Choroid plexus epithelial cell (primary cell): ENCODE measurements at regions not wholly inside any gene's neighbourhood (a gene's known extent, or its start where the extent isn't known, plus 50 kb on each side); places are given as distances from the start of the nearest gene placed in this dataset.

Experiments
- DNase-seq: peaks from one replicate; pipeline ENCODE4 v3.0.0-alpha.2; 2010; ENCODE audit warnings: low read depth
- H3K4me3 ChIP-seq: 2 replicates; pipeline ENCODE4 v1.5.1; 2011; ENCODE audit warnings: low read depth, mild to moderate bottlenecking, control low read depth, low read length, moderate library complexity
- TF ChIP-seq, protein P1 (sequence below): conservative IDR thresholded peaks from 2 replicates; pipeline ENCODE4 v1.5.1; 2011; ENCODE audit warnings: low read depth, mild to moderate bottlenecking, control low read depth, inconsistent platforms, low read length, moderate library complexity

DNA sequence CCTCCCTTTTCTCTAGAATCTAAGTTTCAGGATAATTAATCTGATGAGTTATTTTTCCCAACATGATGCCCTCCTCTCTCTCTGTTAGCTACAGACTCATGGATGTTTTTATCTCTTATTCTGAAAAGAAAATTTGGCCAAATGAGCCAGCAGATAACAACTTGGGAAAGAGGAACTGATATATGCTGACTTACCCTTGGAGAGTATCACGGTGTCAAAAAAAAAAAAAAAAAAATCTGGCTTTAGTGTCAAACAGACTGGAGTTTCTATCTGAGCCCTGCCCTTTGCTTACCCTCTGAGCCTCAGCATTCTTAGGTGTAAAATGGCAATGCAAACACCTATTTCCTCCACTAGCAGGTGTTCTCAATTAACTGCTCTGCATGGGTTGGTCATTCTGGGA is 190.4 kb downstream of the AHR start:
- no peak for DNase-seq
- TF ChIP-seq, protein P1, sequence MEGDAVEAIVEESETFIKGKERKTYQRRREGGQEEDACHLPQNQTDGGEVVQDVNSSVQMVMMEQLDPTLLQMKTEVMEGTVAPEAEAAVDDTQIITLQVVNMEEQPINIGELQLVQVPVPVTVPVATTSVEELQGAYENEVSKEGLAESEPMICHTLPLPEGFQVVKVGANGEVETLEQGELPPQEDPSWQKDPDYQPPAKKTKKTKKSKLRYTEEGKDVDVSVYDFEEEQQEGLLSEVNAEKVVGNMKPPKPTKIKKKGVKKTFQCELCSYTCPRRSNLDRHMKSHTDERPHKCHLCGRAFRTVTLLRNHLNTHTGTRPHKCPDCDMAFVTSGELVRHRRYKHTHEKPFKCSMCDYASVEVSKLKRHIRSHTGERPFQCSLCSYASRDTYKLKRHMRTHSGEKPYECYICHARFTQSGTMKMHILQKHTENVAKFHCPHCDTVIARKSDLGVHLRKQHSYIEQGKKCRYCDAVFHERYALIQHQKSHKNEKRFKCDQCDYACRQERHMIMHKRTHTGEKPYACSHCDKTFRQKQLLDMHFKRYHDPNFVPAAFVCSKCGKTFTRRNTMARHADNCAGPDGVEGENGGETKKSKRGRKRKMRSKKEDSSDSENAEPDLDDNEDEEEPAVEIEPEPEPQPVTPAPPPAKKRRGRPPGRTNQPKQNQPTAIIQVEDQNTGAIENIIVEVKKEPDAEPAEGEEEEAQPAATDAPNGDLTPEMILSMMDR: no peak
- no peak overlapping the region for H3K4me3 ChIP-seq

DNA sequence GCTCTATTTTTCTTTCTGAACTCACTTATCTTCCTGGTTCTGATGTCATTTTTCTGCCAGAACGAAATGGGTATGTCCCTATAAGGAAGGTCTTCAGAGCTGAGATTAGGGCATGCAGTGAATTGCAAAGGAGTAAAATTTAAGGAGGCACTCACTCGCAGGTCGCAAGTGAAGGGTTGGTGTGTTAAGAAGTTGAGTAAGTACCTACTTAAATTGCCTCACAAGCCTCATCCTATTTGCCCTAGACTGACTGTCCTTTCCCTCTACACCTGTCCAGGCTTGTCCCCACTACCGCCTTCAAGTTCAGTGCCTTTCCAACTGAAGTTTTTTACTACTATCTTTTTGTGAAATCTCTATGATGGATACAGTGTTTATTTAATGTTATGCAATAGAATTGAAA is 191.5 kb downstream of the AHR start:
- no peak for DNase-seq
- TF ChIP-seq, protein P1: no peak
- no peak overlapping the region for H3K4me3 ChIP-seq

DNA sequence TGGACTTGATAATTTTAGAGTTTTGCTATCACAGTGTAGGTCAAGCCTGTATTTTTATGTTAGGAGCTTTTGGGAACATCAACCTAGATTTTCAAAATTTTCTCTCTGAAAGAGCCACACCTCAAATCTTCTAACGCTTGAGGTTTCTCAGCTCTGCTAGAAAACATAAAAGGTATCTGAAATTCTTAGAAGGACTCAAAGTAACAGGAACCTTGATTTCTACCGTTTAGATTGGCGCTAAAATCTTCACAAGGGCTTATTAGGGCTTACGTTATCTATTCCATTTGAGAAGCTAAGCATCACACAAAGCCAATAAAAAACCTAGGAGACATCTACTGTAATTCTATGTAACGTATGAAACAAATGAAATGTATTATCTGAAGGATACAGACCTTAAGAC is 192.4 kb downstream of the AHR start:
- no peak for DNase-seq
- no peak overlapping the region for H3K4me3 ChIP-seq

DNA sequence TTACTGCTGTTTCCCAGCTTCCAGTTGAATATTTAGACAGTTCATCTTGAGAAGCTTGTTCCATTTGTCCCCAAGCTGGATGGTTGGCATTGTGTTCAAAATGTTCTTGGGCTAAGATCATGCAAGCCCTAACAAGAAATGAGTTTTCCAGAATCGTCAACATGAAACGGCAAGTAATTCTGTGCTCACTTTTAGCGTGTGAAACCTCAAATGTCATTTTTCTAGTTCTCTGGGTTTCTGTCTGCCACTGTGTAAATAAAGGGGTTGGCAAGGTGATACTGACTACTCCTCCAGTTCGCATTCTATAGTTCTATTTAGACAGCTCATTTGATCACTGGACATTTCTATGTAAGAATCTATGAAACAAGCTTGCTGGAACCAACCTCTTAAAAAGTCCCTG is 194.0 kb downstream of the AHR start:
- no peak for DNase-seq
- H3K4me3 ChIP-seq: no peak overlapping the region
- TF ChIP-seq, protein P1: no peak

More for the DNA sequence above, 192.4 kb downstream of the AHR start:
- TF ChIP-seq, protein P1: no peak

DNA sequence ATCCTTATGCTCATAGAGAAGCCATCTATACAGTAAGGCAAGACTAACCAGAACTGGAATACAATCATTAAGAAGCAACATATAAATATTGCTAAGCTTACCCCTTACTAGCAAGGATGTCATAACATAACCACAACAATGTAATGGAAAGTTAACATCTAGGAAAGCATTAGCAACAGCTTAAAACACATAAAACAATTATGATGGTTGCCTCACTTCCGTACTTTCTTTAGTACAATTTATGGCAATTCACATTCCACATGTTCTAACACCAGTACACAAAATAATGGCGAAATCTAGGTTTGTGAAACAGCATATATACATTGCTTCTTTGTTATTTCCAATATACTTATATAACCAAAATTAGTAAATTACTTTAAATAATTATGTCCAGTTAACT is 195.0 kb downstream of the AHR start:
- DNase-seq: peak; percentile 28
- H3K4me3 ChIP-seq: no peak overlapping the region
- TF ChIP-seq, protein P1: no peak

DNA sequence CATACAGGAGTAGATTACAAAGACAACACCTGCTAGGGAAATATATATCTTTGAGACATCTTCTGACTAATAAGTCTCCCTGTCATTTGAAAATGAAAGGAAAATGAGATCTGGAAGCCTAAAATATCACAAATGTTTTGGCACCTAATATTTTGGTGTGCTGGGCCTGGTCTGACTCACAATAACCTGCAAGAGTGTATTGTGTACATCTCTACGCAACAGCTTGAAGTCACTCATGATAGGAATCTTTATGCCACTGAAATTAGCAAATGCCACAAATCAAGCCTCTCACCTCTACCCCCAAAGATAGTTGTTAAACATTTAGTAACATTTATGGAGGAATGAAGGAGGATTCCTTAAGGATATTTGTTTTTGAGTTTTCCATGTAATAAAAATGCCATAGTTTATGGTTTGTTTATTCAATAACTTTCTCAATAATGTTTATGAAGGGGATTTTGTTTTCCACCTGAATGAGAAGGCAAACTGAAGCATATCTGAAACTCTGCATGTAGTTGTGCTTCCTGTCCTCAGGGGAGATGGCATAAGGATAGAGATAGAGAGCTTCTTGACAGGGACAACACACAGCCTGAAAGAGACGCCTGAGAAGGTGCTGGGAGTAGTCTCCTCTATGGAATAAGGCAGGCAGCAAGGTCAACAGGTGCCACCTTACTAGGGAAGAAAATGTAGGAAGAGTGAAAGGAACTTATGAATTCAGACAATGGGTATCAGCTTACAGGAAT is 197.4 kb downstream of the AHR start:
- TF ChIP-seq, protein P1: no peak

DNA sequence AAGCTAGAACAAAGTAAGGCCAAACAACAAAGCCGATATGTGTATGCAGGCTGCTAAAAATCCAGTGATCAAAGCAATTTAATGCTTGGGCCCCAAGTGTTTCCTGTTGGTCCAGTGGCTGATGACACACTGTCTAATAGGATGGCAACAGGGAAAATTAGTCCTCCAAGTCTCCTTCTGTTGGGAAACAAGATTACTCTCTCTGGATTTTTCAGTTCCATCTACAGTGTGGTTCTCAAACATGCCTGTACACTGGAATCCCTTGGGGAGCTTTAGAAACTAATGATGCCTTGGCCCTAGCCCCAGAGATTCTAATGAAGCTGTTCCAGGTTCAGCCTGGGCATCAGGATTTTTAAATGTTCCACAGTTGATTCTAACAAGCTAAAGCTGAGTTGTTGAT is 198.7 kb downstream of the AHR start:
- TF ChIP-seq, protein P1: no peak
- no peak for DNase-seq
- no peak overlapping the region for H3K4me3 ChIP-seq

More for the DNA sequence above, 197.4 kb downstream of the AHR start:
- no peak overlapping the region for H3K4me3 ChIP-seq
- DNase-seq: no peak
